RPMI8226 (cell line): ENCODE measurements at regions not wholly inside any gene's neighbourhood (a gene's known extent, or its start where the extent isn't known, plus 50 kb on each side); places are given as distances from the start of the nearest gene placed in this dataset.

Experiments used
- DNase-seq: peaks from one replicate; pipeline ENCODE4 v3.0.0-alpha.2; 2015

DNA sequence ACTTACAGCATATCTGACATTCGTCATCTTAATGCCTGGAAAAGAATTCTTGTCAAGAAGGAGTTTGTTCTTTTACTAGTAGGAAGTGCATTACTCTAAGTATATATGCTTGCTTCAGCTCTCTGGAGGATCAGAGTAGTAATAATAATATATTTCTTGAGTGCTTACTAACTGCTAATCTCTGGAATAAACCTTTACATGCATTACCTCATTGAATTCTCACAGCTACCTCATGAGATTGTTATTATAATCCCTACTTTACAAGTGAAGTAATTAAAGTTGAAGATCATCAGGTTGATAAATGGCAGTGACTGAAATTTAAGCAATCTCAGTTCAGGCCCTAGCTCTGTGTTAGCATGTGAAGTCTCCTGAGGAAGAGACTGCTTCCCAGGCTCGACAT, 115.0 kb upstream of the PDE5A start:
- DNase-seq, result no peak

GRCh38 chr4:119739796-119740195, 111.2 kb upstream of the PDE5A start:
- DNase-seq, result no peak

- DNase-seq, result no peak
Measured at GRCh38 chr4:119738901-119739300, 110.3 kb upstream of the PDE5A start.

DNA sequence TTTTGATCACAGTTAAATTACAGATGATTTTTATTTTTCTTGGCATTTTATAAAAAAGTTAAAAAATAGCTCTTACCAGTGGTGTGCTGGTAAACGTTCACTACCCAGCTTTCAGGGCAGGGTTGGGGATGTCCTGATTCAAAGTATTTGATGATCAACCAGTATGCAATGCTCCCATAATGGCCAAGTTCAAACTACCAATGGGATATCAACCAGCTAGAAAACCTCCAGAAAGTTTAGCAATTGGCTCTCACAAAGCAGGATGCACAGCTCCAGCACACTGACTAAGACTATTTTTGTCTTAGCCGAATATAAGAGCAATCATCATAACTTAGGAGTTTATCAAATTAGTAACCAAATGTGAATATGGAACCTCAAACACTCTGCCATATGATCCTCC, 108.0 kb upstream of the PDE5A start:
- no peak for DNase-seq

DNA sequence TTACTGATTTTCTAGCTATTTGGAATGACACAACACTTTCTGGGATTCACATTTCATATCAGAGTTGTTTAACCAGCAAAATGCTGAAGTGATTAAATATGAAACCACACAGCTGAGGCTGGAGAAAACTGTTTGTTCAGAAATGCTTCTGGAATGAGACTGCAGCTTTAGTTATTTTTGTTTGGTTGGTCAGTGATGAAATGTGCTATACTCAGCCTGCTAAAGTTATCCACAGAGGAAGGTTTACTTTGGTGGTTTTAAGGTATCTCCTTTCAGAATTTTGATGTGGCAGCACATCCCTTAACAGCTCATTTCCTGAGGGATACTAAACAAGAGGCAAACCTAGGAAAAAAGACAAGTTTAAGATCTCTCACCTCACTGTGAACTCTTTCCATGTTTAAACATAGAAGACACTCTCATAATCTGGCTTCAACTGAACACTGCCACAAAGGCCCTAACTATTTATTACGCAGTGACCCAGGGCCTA, 106.6 kb upstream of the PDE5A start:
- DNase-seq, result peak; percentile 40

DNA sequence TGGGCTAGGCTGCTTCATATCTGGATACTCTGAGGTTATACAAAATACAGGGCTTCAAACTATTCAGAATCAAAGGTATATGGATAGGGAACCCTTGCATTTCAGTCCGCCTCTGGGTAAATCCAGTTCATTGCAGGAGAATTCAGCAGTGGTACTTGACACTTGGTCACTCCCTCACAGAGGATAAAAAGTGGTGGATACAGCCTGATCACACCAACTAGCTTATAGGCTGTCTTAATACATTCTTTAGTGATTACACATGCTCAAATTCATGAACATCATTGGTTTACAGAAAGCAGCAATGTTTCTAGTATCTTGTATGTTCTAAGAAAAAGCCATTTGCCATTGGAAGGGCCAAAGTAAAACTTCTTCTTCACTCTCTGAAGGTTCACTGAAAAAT, 104.8 kb upstream of the PDE5A start:
- DNase-seq, result no peak

- no peak for DNase-seq
Measured at GRCh38 chr4:119731778-119732177, 103.2 kb upstream of the PDE5A start.

- DNase-seq, result no peak
Measured at GRCh38 chr4:119731146-119731742, 102.6 kb upstream of the PDE5A start.

DNA sequence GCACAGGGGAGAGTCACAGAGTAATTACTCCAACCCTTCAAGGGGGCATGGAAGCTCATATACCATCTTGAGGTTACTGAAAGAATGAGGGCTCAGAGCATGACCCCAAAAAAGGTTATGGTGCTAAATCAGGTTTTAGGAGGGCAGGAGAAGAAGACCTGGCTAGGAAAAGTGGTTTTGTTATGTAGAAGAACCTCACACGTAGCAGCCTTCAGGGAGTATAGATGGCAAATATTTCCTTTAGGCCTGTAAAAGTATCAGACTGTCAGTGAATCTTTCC, 102.0 kb upstream of the PDE5A start:
- DNase-seq, result no peak

- DNase-seq, result no peak
Measured at GRCh38 chr4:119729835-119730670, 101.4 kb upstream of the PDE5A start.

DNA sequence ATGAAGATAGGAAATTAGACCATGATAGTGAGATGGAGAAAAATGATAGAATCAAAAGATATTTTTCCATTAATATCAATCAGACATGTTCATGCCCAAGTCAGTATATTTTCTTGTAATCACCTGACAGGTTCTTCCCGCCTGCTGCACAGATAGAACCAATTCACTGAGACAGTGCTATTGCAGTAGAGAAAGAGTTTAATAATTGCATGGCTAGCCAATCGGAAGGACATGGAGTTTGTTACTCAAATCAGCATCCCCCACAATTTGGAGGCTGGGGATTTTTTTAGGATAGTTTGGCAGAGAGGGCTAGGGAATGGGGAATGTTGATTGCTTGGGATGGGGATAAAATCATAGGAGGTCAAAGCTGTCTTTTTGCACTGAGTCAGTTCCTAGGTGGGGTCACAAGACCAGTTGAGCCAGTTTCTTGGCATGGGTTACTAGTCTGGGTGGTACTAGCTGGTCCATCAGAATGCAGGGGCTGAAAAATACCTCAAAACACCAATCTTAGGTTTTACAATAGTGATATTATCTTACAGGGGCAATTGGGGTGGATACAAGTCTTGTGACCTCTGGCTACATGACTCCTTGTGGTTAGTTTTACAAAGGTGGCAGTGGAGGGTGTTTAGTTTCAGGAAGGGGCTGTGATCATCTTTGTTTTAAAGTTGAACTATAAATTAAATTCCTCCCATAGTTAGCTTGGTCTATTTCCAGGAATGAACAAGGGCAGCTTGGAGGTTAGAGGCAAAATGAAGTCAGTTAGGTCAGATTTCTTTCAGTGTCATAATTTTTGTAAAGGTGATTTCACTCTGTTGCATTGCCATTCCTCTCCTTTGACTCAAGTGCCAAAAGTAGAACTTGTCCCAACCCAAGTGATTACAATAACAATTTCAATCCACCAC, 100.3 kb upstream of the PDE5A start:
- no peak for DNase-seq

GRCh38 chr4:119728185-119728584, 99.6 kb upstream of the PDE5A start:
- no peak for DNase-seq

- DNase-seq, result no peak
Measured at GRCh38 chr4:119726505-119726904, 97.9 kb upstream of the PDE5A start.

DNA sequence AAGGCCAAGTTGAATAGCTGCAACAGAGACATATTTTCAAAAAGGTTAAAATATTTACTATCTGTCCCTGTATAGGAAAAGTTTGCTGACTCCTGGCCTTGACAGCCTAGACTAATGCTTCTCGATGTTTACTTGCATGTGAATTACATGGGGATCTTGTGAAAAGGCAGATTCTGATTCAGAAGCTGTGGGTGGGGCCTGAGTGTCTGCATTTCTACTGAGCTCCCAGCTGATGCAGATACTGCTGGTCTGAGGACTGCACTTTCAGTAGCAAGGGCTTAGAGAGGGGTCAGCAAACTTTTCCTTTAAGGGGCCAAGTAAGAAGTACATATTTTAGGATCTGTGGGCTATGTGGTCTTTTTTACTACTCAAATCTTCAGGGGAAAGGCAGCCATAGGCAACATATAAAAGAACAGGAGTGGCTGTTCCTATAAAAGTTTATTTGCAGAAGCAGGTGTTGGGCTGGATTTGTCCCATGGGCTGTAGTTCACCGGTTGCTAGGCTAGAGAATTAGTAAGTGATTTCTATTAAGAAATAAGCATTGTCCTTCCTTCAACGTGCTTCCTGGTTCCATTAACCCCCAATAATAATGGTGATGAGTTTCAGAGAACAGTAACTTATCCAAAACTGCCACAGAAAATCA, 97.2 kb upstream of the PDE5A start:
- peak; percentile 39 for DNase-seq

GRCh38 chr4:119725011-119725410, 96.4 kb upstream of the PDE5A start:
- DNase-seq, result peak; percentile 26

GRCh38 chr4:119722670-119723069, 94.1 kb upstream of the PDE5A start:
- DNase-seq, result no peak

GRCh38 chr4:119721878-119722277, 93.3 kb upstream of the PDE5A start:
- DNase-seq, result no peak

DNA sequence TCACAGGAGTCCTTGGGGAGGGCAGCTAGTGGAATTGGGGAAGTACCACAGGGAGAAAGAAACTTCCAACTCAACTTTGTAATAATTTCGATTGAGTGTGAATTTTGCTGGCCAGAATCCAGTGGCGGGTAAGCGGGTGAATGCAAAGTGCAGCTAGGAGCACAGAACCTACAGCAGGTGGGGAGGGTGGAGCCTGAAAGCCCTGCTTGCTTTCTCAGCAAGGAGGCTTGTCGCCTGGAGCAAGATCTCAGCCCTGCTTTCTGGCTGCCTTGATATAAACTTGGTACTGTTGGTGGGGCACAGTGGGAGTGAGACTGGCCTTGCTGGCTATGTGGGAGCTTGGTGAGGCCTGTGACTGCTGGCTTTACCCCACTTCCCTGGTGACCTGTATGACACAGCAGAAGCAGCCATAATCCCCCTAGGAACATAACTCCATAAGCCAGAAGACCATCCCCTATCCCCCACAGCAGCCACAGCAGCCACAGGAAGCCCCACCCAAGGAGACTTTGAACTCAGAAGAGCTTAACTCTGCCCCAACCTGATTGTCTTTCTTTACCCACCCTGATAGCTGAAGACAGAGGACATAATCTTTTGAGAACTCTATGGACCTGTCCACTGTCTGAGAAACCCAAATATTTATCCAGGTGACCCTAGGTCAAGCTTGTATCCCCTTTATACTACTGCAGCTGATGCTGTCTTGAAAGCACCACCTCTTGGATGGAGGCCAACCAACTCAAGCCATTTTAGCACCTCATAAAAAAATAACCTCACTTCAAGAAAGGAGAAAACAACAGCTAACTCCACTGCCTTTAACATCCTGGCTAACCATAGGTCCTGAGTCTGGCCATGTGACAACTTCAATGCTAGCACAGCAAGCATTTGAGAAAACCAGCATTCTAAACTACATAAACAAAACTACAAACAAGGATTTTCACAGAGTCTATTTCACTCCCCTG, 87.2 kb upstream of the PDE5A start:
- peak; percentile 81 for DNase-seq

DNA sequence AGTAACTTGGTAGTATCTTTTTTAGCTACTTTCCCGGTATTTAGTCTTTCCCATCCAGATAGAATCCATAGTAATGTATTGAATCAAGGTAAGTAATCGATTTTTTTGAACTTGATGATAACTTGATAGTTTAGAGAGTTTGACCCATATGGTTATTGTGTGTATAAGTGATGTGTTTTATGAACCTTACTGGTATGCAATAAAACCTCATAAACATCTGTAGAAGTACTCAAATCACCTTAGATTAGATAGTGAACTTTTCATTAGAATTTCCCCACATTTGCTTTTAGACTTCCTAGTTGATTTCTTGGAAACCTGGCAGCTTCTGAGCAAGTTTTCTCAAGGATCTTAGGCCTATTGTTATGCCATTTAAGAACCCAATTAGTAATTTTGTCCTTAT, 80.8 kb upstream of the PDE5A start:
- no peak for DNase-seq

DNA sequence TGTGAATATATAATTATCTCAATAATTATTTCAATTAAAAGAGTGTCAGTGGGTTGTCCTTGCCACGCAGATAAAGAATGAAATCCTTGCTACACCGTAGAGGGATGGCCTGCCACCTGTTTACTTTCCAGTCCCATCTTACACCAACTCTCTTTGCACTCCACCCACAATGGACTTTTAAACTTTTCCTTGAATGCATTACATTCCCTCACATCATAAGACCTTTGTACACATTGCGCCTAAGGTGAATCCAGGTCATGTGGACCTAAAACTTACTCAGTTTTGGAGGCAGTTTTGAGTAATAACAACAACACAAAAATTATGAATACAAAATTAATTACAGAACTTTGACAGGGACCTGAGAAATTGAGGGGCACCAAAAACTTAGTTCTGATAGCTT, 78.7 kb upstream of the PDE5A start:
- DNase-seq, result no peak

GRCh38 chr4:119706804-119707203, 78.2 kb upstream of the PDE5A start:
- no peak for DNase-seq

- no peak for DNase-seq
Measured at GRCh38 chr4:119697887-119698393, 69.3 kb upstream of the PDE5A start.
